Muscle of leg (tissue), 3 donors: ENCODE measurements at regions not wholly inside any gene's neighbourhood (a gene's known extent, or its start where the extent isn't known, plus 50 kb on each side); places are given as distances from the start of the nearest gene placed in this dataset.

Experiments used
- DNase-seq: peaks from one replicate; pipeline ENCODE4 v3.0.0; 2013
- H3K27ac ChIP-seq: one replicate; pipeline ENCODE4 v1.5.1; 2013; ENCODE audit warnings: mild to moderate bottlenecking, low read length, control low read depth
- H3K27me3 ChIP-seq: one replicate; pipeline ENCODE4 v1.6.1; 2013; ENCODE audit warnings: low read length; ENCODE audit not compliant: control insufficient read depth, insufficient read depth
- H3K36me3 ChIP-seq: one replicate; pipeline ENCODE4 v1.6.1; 2013; ENCODE audit warnings: low read length; ENCODE audit not compliant: control insufficient read depth, insufficient read depth
- H3K4me1 ChIP-seq: one replicate; pipeline ENCODE4 v1.6.1; 2013; ENCODE audit warnings: low read length; ENCODE audit not compliant: control insufficient read depth, insufficient read depth
- H3K4me3 ChIP-seq: one replicate; pipeline ENCODE4 v1.5.1; 2013; ENCODE audit warnings: low read length, control low read depth
- H3K9me3 ChIP-seq: replicated peaks from 2 replicates; pipeline ENCODE4 v1.6.1; 2013; ENCODE audit warnings: low read depth, low read length; ENCODE audit not compliant: control insufficient read depth
- WGBS: methylation state at CpG from one replicate; pipeline ENCODE4 v1.1.5; 2013; ENCODE audit warnings: missing lambda C conversion rate; ENCODE audit not compliant: insufficient coverage; 5-methylcytosine and 5-hydroxymethylcytosine counted together

DNA sequence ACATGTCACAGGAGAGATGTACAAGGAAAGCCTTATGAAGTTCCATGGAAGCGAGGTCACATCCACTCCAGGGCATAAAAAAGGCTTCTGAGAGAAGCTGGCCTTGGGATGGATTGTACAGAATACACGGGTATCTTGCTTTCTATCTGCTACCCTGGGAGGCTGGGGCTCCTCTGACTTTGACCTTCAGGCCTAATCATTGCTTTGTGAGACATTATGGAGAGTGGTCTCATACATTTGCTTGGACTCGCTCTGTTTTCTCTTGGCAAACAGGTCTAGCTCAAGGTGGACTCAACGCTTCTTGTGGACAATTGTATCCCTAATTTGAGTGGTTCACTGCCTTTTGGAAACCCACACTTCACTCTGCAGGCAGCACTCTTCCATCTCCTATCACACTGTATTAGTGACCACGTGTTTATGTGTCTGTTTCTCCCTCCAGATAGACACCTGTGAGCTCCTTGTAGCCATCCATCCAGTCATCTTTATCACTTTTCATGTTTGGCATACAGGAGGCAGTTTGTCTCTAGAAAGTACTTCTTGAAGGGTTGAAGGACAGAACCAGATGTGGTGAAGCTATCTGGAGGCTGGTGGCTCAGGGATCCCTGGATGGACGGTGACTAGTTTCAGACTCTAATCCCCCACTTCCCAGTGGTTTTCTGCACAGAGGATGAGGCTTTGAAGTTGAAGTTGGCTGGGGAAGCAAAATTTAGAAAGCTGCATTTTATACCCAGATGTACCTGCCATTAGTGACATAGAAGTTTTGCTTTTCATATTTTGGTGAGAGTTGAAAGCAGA, 267.8 kb downstream of the CYRIA start:
- 83% methylated on average over 2 of the region's 6 CpGs for WGBS
- H3K4me3 ChIP-seq: no peak overlapping the region
- H3K36me3 ChIP-seq: no peaks in the 10 kb centered on the region
- DNase-seq: no peak
- H3K27ac ChIP-seq: no peak overlapping the region
- H3K9me3 ChIP-seq: no peaks in the 10 kb centered on the region
- H3K27me3 ChIP-seq: no peaks in the 10 kb centered on the region
- H3K4me1 ChIP-seq: peaks cover 12% of the 10 kb centered on the region

GRCh38 chr2:16396986-16397385, 268.6 kb downstream of the CYRIA start:
- Histone ChIP-seq H3K36me3 (no peaks in the 10 kb centered on the region), H3K27ac (no peak overlapping the region), H3K27me3 (peaks cover 2% of the 10 kb centered on the region), H3K9me3 (no peaks in the 10 kb centered on the region), H3K4me3 (no peak overlapping the region), H3K4me1 (peaks cover 21% of the 10 kb centered on the region)
- no CpG with 5 or more reads among the region's 3 CpGs for WGBS
- DNase-seq: no peak

DNA sequence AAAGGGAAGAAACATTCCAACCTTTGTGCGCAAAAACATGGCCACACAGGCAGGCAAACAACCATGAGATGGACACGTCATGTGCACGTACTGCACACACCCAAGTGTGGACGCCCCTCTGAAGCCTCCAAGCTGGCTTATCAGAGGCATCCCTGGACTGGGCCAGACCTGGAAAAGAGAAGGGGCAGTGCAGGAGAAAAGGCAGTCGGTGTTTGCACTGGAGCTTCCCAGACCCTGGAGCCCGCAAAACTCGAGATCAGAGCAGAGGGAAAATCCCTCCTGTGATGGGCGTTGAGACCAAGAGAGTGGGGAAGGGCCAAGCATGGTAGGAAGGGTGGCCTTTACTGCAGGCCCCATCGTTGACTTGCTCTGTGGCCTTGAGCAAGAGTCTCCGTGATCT, 269.5 kb downstream of the CYRIA start:
- whole genome bisulfite sequencing: 81% methylated on average over 10 of the region's 10 CpGs
- no peak overlapping the region for H3K27ac ChIP-seq
- no peak overlapping the region for H3K4me3 ChIP-seq
- H3K4me1 ChIP-seq: peaks cover 23% of the 10 kb centered on the region
- peaks cover 2% of the 10 kb centered on the region for H3K27me3 ChIP-seq
- H3K36me3 ChIP-seq: no peaks in the 10 kb centered on the region
- DNase-seq: no peak
- no peaks in the 10 kb centered on the region for H3K9me3 ChIP-seq

GRCh38 chr2:16395601-16396000, 270.0 kb downstream of the CYRIA start:
- Histone ChIP-seq H3K4me3 (no peak overlapping the region), H3K4me1 (peaks cover 23% of the 10 kb centered on the region), H3K36me3 (no peaks in the 10 kb centered on the region), H3K9me3 (no peaks in the 10 kb centered on the region), H3K27ac (no peak overlapping the region), H3K27me3 (peaks cover 2% of the 10 kb centered on the region)
- no peak for DNase-seq
- no CpG with 5 or more reads among the region's 1 CpG for WGBS

DNA sequence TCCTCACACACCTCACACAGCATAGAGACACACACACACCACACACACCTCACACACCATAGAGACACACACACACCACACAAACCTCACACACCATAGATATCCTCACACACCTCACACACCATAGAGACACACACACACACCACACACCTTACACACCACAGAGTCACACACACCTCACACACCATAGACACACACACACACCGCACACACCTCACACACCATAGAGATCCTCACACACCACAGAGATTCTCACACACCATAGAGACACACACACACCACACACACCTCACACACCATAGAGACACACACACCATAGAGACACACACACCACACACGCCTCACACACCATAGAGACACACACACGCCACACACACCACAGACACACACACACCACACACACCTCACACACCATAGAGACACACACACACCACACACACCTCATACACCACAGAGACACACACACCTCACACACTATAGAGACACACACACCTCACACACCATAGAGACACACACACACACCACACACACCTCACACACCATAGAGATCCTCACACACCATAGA, 270.6 kb downstream of the CYRIA start:
- Histone ChIP-seq H3K4me1 (peaks cover 23% of the 10 kb centered on the region), H3K4me3 (no peak overlapping the region), H3K27ac (no peak overlapping the region), H3K36me3 (no peaks in the 10 kb centered on the region), H3K9me3 (no peaks in the 10 kb centered on the region), H3K27me3 (peaks cover 2% of the 10 kb centered on the region)
- no peak for DNase-seq
- 59% methylated on average over 3 of the region's 3 CpGs for WGBS

DNA sequence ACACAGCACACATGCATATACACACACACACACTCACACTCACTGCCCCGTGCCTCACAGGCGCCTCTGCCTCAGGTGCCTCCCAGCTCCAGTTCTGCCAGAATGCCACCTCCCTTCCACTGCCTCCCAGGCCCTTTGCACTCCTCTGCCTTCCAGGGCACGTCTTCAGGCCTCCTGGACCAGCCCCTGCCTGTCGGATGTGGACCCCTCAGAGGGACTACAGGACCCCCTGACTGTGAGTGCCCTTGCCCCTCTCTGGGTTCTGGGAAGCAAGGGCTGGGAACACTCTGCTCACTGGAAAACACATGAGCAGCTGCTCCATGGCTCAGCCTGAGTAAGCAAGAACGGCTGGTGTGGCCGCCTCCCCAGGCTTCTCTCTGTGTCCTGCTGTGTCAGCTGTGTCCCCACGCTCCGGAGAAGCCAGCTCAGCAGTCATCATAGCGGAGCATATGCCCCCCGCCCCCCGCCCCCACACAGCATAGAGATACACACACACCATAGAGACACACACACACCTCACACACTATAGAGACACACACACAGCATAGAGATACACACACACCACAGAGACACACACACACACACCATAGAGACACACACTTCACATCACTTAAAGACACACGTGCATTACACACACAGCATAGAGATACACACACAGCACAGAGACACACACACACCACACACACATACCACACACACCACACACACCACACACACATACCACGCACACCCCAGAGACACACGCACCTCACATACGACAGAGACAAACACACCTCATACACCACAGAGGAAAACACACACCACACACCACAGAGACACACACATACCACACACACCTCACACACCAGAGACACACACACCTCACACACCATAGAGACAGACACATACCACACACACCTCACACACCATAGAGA, 271.3 kb downstream of the CYRIA start:
- DNase-seq: peak; percentile 76
- peaks cover 2% of the 10 kb centered on the region for H3K27me3 ChIP-seq
- WGBS: 41% methylated on average over 13 of the region's 15 CpGs
- H3K9me3 ChIP-seq: no peaks in the 10 kb centered on the region
- H3K4me1 ChIP-seq: peaks cover 23% of the 10 kb centered on the region
- no peak overlapping the region for H3K27ac ChIP-seq
- no peak overlapping the region for H3K4me3 ChIP-seq
- H3K36me3 ChIP-seq: no peaks in the 10 kb centered on the region

- DNase-seq: no peak
- peaks cover 2% of the 10 kb centered on the region for H3K27me3 ChIP-seq
- 50% methylated on average over 2 of the region's 8 CpGs for WGBS
- peaks cover 23% of the 10 kb centered on the region for H3K4me1 ChIP-seq
- H3K9me3 ChIP-seq: no peaks in the 10 kb centered on the region
- no peaks in the 10 kb centered on the region for H3K36me3 ChIP-seq
- H3K4me3 ChIP-seq: no peak overlapping the region
- H3K27ac ChIP-seq: peak overlapping the region; percentile 13
Measured at GRCh38 chr2:16393500-16394071, 272.0 kb downstream of the CYRIA start.

DNA sequence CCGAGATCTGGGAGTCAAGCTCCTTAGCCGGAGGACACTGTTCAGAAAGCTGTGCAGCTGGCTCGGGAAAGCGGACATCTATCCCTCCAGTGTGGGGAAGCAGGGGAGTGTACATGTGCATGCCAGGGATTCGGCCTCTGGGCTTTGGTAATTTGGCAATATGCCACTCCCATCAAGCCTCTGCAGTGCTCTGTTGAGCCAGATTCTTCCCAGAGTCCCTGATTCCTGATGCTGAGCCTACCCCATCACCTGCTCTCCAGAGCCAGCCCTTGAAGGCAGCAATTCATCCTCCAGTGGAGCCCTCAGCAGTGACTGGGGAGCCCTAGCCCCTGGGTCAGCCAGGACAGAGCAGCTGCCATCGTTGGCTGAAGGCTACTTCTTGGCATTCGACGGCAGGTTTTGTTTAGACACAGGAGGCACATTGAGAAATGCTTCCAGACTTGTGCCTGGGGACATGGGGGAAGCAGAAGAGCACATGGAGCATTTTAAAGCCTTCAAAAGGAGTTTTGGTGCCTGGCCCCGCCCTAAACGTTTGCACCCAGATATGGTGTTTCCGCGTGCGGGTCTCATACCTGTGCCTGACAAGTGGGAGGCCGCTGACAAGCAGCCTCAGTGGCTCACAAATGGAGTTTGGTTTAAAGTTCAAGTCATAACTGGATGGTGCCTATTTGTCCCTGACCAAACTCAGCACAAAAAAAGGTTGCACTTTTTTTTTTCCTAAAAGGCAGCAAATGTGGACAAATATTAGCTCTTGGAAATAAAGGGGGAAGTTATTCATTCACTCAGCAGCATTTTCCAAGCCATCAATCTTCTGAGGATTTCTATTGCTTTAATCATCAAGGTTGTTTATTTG, 272.8 kb downstream of the CYRIA start:
- WGBS: 49% methylated on average over 13 of the region's 14 CpGs
- peak; percentile 51 for DNase-seq

DNA sequence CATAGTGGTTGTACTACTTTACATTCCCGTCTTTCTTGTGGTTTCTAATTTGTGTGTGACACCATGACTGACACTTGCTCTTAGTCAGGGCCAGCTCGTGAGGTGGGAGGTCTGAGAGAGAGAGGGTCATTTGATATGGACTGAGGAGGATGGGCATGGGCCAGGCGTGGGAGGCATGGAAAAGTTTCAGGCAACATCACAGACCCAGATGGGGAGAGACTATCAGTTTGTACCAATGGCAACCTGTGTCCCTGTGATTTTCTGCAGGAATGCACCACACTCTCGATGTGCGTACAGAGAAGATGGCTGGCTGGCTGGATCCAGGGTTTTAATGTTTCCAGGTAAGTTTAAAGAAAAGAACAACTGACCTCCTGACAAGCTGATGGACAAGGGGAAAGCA, 273.6 kb downstream of the CYRIA start:
- no peak overlapping the region for H3K27ac ChIP-seq
- WGBS: 71% methylated on average over 4 of the region's 5 CpGs
- peaks cover 23% of the 10 kb centered on the region for H3K4me1 ChIP-seq
- no peak for DNase-seq
- H3K36me3 ChIP-seq: no peaks in the 10 kb centered on the region
- peaks cover 2% of the 10 kb centered on the region for H3K27me3 ChIP-seq
- no peaks in the 10 kb centered on the region for H3K9me3 ChIP-seq
- H3K4me3 ChIP-seq: no peak overlapping the region

More for the DNA sequence above, 272.8 kb downstream of the CYRIA start:
- Histone ChIP-seq H3K36me3 (no peaks in the 10 kb centered on the region), H3K27me3 (peaks cover 2% of the 10 kb centered on the region), H3K4me3 (no peak overlapping the region), H3K4me1 (peaks cover 23% of the 10 kb centered on the region), H3K9me3 (no peaks in the 10 kb centered on the region), H3K27ac (no peak overlapping the region)
